Panc1 (cell line): ENCODE measurements at regions not wholly inside any gene's neighbourhood (a gene's known extent, or its start where the extent isn't known, plus 50 kb on each side); places are given as distances from the start of the nearest gene placed in this dataset.

Source experiments
- ATAC-seq: fragments of 200-7000 bp; cut with Tn5 transposase; 2 replicates; pipeline ENCODE4 v1.9.1; 2020; ENCODE audit warnings: mild to moderate bottlenecking, moderate library complexity
- BruUV-seq: library from RNA; stranded (reverse); fragments of 400-500 nt; replicated peaks from 2 replicates; lab custom pipeline; 2021; lab: Mats Ljungman, UMichigan
- CTCF ChIA-PET: fragments of 300-600 bp; sonication (Branson Sonifier 250); formaldehyde crosslinking; loops from one replicate; lab custom pipeline; 2022; ENCODE audit warnings: antibody characterized with exemption; lab: Charles Lee
- POLR2A ChIA-PET: fragments of 300-600 bp; sonication (Branson Sonifier 250); formaldehyde crosslinking; loops from one replicate; lab custom pipeline; 2022; ENCODE audit warnings: antibody characterized with exemption; lab: Charles Lee
- DNase-seq: peaks from one replicate; pipeline ENCODE4 v3.0.0-alpha.2; 2010; ENCODE audit warnings: low read depth, low spot score
- H3K27ac ChIP-seq: 2 replicates; pipeline ENCODE4 v1.5.1; 2011; ENCODE audit warnings: mild to moderate bottlenecking, low read length, inconsistent platforms
- H3K27me3 ChIP-seq: fragments of 200-500 bp; sonication (Bioruptor generic); 2 replicates; pipeline ENCODE4 v1.6.0; 2014; ENCODE audit warnings: low read length, inconsistent platforms; ENCODE audit not compliant: control insufficient read depth, insufficient read depth
- H3K36me3 ChIP-seq: fragments of 200-500 bp; sonication (Bioruptor generic); 2 replicates; pipeline ENCODE4 v1.5.1; 2014; ENCODE audit warnings: inconsistent platforms, mild to moderate bottlenecking, low read length, moderate library complexity; ENCODE audit not compliant: control insufficient read depth, insufficient read depth
- H3K4me1 ChIP-seq: 2 replicates; pipeline ENCODE4 v1.5.1; 2011; ENCODE audit warnings: inconsistent platforms, mild to moderate bottlenecking, low read length, moderate library complexity; ENCODE audit not compliant: control insufficient read depth, insufficient read depth
- H3K4me3 ChIP-seq, 2 experiments: 2 replicates each; pipeline ENCODE4 v1.5.1; 2011 to 2012; ENCODE audit warnings: low read depth in 2 of 2, low read length in 2 of 2, mild to moderate bottlenecking in 2 of 2, inconsistent platforms in 1 of 2, moderate library complexity in 1 of 2
- H3K9me3 ChIP-seq: fragments of 200-500 bp; sonication (Bioruptor generic); 2 replicates; pipeline ENCODE4 v1.5.1; 2014; ENCODE audit warnings: low read depth, mild to moderate bottlenecking, inconsistent platforms, low read length, moderate library complexity; ENCODE audit not compliant: control insufficient read depth, insufficient read depth
- POLR2AphosphoS5 ChIP-seq: IDR thresholded peaks from 2 replicates; pipeline ENCODE4 v1.6.1; 2012; ENCODE audit warnings: mild to moderate bottlenecking, low read depth, low read length, moderate library complexity
- REST ChIP-seq, 2 experiments: IDR thresholded peaks; 2 replicates each; pipeline ENCODE4 v1.6.1; 2011 to 2012; ENCODE audit warnings: low read depth in 2 of 2, control low read depth in 1 of 2, low read length in 1 of 2, mild to moderate bottlenecking in 1 of 2, moderate library complexity in 1 of 2; ENCODE audit not compliant: insufficient read depth in 1 of 2
- SIN3A ChIP-seq: IDR thresholded peaks from 2 replicates; pipeline ENCODE4 v1.6.1; 2012; ENCODE audit warnings: low read depth, mild to moderate bottlenecking, low read length, moderate library complexity, borderline replicate concordance; ENCODE audit not compliant: insufficient read depth
- TCF7L2 ChIP-seq: IDR thresholded peaks from 2 replicates; pipeline ENCODE4 v1.6.1; 2011; ENCODE audit warnings: mild to moderate bottlenecking, low read depth, low read length, inconsistent platforms
- in situ Hi-C: cut with HindIII; loops from 2 replicates; pipeline ENCODE4 v1.10.0; 2016; ENCODE audit warnings: low sequenced_read_pairs, low pct_unique_long_range_greater_than_20kb
- intact Hi-C: fragments of 100-400 bp; cut with micrococcal nuclease; formaldehyde crosslinking; loops from one replicate; pipeline ENCODE4 v1.10.0; 2022; ENCODE audit not compliant: unreplicated experiment
- TF ChIP-seq, protein P1 (sequence below): fragments of 450-650 bp; IDR thresholded peaks from 2 replicates; pipeline ENCODE4 v1.5.1; 2017; ENCODE audit warnings: mild to moderate bottlenecking

GRCh38 chr5:42284584-42284983 is 138.7 kb upstream of the GHR start:
- Histone ChIP-seq H3K27me3 (no peaks in the 10 kb centered on the region), H3K9me3 (no peaks in the 10 kb centered on the region), H3K27ac (no peak overlapping the region), H3K4me1 (no peaks in the 10 kb centered on the region), H3K4me3 (no peak overlapping the region), H3K36me3 (no peaks in the 10 kb centered on the region)
- no peak for TF ChIP-seq SIN3A
- intact Hi-C loops, result no loop called here
- BruUV-seq, result no TSS peak
- in situ Hi-C loops, result no loop called here
- ChIA-PET CTCF (no interaction called here), POLR2A (no interaction called here)
- ATAC-seq (no peak), DNase-seq (no peak)

DNA sequence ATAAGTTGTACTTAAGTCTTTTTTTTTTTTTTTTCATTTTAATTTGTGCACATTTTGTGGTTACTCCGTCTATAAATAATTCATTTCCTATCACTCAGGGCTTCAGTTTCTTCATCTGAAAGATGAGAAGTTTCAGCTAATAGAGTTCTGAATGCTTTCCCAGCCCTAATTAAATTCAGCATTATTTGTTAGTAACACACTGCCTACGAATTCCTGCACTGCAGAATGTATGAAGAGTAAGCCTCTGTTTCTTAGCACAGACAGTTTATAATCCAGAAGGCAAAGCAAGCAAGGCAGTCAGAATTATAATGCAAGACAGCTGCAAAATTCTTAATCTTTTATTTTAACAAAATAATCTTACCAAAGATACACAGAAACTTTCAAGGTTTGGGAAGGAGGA is 138.0 kb upstream of the GHR start:
- ATAC-seq (no peak), DNase-seq (no peak)
- CTCF ChIA-PET, result no interaction called here
- Histone ChIP-seq H3K9me3 (no peaks in the 10 kb centered on the region), H3K27ac (no peak overlapping the region), H3K36me3 (no peaks in the 10 kb centered on the region), H3K4me1 (no peaks in the 10 kb centered on the region), H3K4me3 (no peak overlapping the region), H3K27me3 (no peaks in the 10 kb centered on the region)
- POLR2A ChIA-PET, result no interaction called here
- no peak for TF ChIP-seq POLR2AphosphoS5
- TF ChIP-seq, protein P1, sequence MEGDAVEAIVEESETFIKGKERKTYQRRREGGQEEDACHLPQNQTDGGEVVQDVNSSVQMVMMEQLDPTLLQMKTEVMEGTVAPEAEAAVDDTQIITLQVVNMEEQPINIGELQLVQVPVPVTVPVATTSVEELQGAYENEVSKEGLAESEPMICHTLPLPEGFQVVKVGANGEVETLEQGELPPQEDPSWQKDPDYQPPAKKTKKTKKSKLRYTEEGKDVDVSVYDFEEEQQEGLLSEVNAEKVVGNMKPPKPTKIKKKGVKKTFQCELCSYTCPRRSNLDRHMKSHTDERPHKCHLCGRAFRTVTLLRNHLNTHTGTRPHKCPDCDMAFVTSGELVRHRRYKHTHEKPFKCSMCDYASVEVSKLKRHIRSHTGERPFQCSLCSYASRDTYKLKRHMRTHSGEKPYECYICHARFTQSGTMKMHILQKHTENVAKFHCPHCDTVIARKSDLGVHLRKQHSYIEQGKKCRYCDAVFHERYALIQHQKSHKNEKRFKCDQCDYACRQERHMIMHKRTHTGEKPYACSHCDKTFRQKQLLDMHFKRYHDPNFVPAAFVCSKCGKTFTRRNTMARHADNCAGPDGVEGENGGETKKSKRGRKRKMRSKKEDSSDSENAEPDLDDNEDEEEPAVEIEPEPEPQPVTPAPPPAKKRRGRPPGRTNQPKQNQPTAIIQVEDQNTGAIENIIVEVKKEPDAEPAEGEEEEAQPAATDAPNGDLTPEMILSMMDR, result no peak
- no TSS peak for BruUV-seq
- in situ Hi-C loops (no loop called here), intact Hi-C loops (no loop called here)

DNA sequence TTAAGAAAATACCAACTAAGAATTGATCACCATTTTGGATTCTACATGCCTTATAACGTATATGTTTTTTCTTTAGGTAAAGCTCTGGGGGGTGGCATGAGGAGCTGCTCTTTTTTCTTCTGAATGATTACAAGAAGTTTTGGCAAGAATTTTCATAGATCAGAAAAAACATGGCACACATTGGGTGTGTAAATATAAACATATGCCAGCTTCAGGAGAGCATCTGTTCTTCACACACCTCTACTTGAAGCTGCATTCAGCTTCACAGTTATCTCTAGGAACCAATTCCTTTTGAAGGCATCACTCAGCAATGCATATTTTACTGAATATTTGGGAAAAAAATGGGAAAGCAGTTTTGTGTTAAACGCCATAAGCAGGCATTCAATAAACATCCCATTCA is 122.7 kb upstream of the GHR start:
- in situ Hi-C loops, result no loop called here
- no peaks in the 10 kb centered on the region for H3K9me3 ChIP-seq
- no TSS peak for BruUV-seq
- DNase-seq (no peak), ATAC-seq (no peak)
- no peak overlapping the region for H3K4me3 ChIP-seq
- CTCF ChIA-PET, result no interaction called here
- H3K36me3 ChIP-seq, result no peaks in the 10 kb centered on the region
- H3K27me3 ChIP-seq, result no peaks in the 10 kb centered on the region
- intact Hi-C loops, result no loop called here
- no peak overlapping the region for H3K27ac ChIP-seq
- H3K4me1 ChIP-seq, result no peaks in the 10 kb centered on the region
- TF ChIP-seq SIN3A (no peak), POLR2AphosphoS5 (no peak), TCF7L2 (no peak), REST (IDR thresholded peaks at IDR 0.05; ENCODE audit: insufficient read depth in 1 of 2, low read depth in 2 of 2, low read length in 1 of 2) (no peak)
- TF ChIP-seq, protein P1, result no peak
- POLR2A ChIA-PET, result no interaction called here
